NCI-H1930 (cell line): ENCODE measurements at regions not wholly inside any gene's neighbourhood (a gene's known extent, or its start where the extent isn't known, plus 50 kb on each side); places are given as distances from the start of the nearest gene placed in this dataset.

Experiments
- DNase-seq, 2 experiments: peaks; one replicate each; lab custom pipeline; 2025; lab: John Stamatoyannopoulos, UW

GRCh38 chr4:177109769-177110168, 199.9 kb upstream of the NEIL3 start:
- no peak for DNase-seq

GRCh38 chr4:177116161-177116560, 193.5 kb upstream of the NEIL3 start:
- DNase-seq, result no peak

- DNase-seq, result no peak
Observed at GRCh38 chr4:177117256-177117655, 192.4 kb upstream of the NEIL3 start.

GRCh38 chr4:177118596-177118995, 191.1 kb upstream of the NEIL3 start:
- no peak for DNase-seq

GRCh38 chr4:177119021-177119471, 190.6 kb upstream of the NEIL3 start:
- DNase-seq, result no peak

GRCh38 chr4:177119691-177120090, 190.0 kb upstream of the NEIL3 start:
- DNase-seq, result no peak

- DNase-seq, result no peak
Observed at GRCh38 chr4:177123811-177124210, 185.9 kb upstream of the NEIL3 start.

- no peak for DNase-seq
Observed at GRCh38 chr4:177124349-177125064, 185.2 kb upstream of the NEIL3 start.

GRCh38 chr4:177125656-177126055, 184.0 kb upstream of the NEIL3 start:
- no peak for DNase-seq

- no peak for DNase-seq
Observed at GRCh38 chr4:177127658-177128057, 182.0 kb upstream of the NEIL3 start.

- no peak for DNase-seq
Observed at GRCh38 chr4:177128306-177128705, 181.4 kb upstream of the NEIL3 start.

- no peak for DNase-seq
Observed at GRCh38 chr4:177131736-177132135, 177.9 kb upstream of the NEIL3 start.

GRCh38 chr4:177147668-177148067, 162.0 kb upstream of the NEIL3 start:
- DNase-seq, result no peak

- DNase-seq, result no peak
Observed at GRCh38 chr4:177155454-177155853, 154.2 kb upstream of the NEIL3 start.

- DNase-seq, result no peak
Observed at GRCh38 chr4:177159600-177159999, 150.1 kb upstream of the NEIL3 start.

GRCh38 chr4:177161781-177162180, 147.9 kb upstream of the NEIL3 start:
- DNase-seq, result no peak

GRCh38 chr4:177163532-177163931, 146.1 kb upstream of the NEIL3 start:
- no peak for DNase-seq

- DNase-seq, result no peak
Observed at GRCh38 chr4:177171588-177171987, 138.1 kb upstream of the NEIL3 start.

GRCh38 chr4:177175473-177175872, 134.2 kb upstream of the NEIL3 start:
- no peak for DNase-seq

- DNase-seq, result no peak
Observed at GRCh38 chr4:177177541-177178081, 132.1 kb upstream of the NEIL3 start.

GRCh38 chr4:177178246-177178645, 131.4 kb upstream of the NEIL3 start:
- DNase-seq, result no peak

GRCh38 chr4:177182166-177182565, 127.5 kb upstream of the NEIL3 start:
- no peak for DNase-seq

- DNase-seq, result no peak
Observed at GRCh38 chr4:177182728-177183127, 126.9 kb upstream of the NEIL3 start.

GRCh38 chr4:177185151-177185550, 124.5 kb upstream of the NEIL3 start:
- DNase-seq, result no peak
